ENCODE measurements at regions not wholly inside any gene's neighbourhood (a gene's known extent, or its start where the extent isn't known, plus 50 kb on each side); places are given as distances from the start of the nearest gene placed in this dataset.

DNA sequence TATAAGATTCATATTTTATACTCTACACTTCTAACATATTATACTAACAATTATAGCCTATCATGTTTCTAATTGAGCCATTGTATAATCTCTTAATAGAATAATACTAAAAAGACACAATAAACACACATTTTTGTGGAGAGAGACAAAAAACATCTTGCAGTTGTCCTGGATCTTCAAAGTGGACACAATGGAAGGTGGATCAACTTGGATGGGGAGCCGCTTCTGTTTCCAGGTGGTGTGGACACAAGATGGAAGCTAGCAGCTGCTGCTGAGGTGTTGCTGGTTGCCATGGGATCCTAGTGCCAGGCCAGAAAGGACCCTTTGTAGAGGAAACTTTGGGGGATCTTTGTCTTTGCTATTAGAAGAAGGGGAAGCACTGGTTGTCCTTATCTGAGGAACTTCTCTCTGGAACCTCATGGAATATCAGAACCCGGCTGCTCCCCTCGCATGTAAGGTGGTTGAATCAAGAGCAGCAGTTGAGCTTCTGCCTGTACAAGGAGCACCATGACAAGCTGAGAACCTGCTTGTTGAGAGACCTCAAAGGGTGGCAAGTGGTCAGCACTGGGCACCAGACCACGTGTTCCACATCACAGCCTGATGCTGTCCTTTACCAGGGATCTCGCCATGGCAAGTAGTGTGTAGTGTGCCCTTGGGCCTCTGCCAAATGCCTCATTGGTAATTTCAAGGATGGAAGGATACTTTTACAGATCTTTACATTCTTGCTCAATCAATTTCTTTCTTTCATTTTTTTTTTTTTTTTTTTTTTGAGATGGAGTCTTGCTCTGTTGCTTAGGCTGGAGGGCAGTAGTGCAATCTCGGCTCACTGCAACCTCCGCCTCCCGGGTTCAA lies 232.2 kb downstream of the MYCN start:
- WGBS: 91% methylated on average over 8 of the region's 8 CpGs
- H3K4me1 ChIP-seq: no peaks in the 10 kb centered on the region

DNA sequence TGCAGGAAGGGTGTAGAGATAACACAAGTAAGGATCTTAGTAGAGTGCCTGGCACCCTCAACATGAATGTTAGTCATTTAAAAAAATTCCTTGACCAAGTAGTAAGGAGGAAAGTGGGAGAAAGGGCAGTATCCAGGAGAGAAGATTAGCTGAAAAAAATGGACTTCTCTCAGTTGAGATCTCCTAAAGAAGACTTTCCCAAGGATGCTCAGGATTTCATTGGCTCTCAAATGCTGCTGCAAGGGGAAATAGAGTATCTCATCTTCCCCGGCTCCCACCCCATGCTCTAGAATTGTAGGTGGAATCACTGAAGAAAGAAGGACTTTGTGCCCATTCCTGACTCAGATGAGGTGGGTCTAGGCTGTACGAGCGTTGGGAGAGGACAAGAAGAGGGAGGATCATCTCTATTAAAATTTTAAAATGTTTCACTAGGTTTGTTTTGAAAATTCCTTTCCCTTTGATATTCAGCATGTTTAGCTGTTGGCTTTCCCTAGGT lies 231.1 kb downstream of the MYCN start:
- Histone ChIP-seq H3K9me3 (no peaks in the 10 kb centered on the region), H3K27ac (no peak overlapping the region), H3K4me3 (no peak overlapping the region), H3K27me3 (no peaks in the 10 kb centered on the region), H3K4me1 (no peaks in the 10 kb centered on the region), H3K36me3 (no peaks in the 10 kb centered on the region)
- DNase-seq (ENCODE audit: low spot score in 2 of 2): no peak
- no peak for TF ChIP-seq POLR2AphosphoS5 (IDR thresholded peaks at IDR 0.05)
- WGBS: 87% methylated on average over 3 of the region's 3 CpGs

More for the DNA sequence above, 232.2 kb downstream of the MYCN start:
- TF ChIP-seq EP300 (IDR thresholded peaks at IDR 0.05): no peak
- no peak for TF ChIP-seq POLR2A (IDR thresholded peaks at IDR 0.05)
- Histone ChIP-seq H3K9me3 (no peaks in the 10 kb centered on the region), H3K27ac (no peak overlapping the region), H3K27me3 (no peaks in the 10 kb centered on the region), H3K36me3 (no peaks in the 10 kb centered on the region), H3K4me3 (no peak overlapping the region)
- peak in 1 of 2 donors; percentile 21 for DNase-seq (ENCODE audit: low spot score in 2 of 2)

DNA sequence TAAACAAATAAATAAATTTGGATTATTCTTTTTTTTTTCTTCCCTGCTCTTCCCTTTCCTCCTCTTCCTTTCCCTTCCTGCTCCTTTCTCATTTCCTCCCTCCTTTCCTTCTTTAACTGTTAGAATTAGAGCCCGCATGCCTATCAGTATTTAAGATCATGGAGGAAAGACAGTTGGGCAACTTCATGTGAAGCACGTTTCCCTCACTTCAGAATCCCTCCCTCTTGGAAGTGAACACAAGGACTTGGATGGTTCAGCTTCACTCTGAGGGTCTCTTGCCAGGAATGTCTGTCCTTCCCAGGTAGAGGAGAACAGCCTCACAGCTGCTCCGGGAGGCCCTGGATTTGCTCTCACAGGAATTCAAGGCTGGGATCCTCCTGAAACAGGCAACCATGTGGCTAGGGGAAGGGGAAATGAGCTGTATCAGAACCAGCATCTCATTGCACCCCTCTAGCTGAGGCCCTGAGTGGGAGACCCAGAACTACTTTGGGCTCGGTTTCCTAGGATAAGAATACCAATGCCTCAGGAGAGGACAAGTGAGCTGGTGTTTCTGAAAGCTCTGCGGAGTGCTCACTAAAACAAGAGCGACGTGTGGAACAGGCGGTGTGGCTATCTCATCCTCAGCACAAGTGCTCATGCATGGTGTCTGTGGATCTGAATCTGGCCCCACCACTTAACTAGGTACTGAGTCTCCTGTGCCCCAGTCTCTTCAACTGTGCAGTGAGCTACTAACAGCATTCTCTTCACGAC lies 230.5 kb downstream of the MYCN start:
- no peak for TF ChIP-seq POLR2AphosphoS5 (IDR thresholded peaks at IDR 0.05)
- TF ChIP-seq POLR2A (IDR thresholded peaks at IDR 0.05): no peak
- TF ChIP-seq EP300 (IDR thresholded peaks at IDR 0.05): no peak
- no peak for TF ChIP-seq CTCF (IDR thresholded peaks at IDR 0.05)
- Histone ChIP-seq H3K27ac (no peak overlapping the region), H3K9me3 (no peaks in the 10 kb centered on the region), H3K27me3 (no peaks in the 10 kb centered on the region), H3K4me3 (no peak overlapping the region), H3K4me1 (no peaks in the 10 kb centered on the region), H3K36me3 (no peaks in the 10 kb centered on the region)
- WGBS: 88% methylated on average over 9 of the region's 9 CpGs
- DNase-seq (ENCODE audit: low spot score in 2 of 2): peak in 1 of 2 donors; percentile 43

DNA sequence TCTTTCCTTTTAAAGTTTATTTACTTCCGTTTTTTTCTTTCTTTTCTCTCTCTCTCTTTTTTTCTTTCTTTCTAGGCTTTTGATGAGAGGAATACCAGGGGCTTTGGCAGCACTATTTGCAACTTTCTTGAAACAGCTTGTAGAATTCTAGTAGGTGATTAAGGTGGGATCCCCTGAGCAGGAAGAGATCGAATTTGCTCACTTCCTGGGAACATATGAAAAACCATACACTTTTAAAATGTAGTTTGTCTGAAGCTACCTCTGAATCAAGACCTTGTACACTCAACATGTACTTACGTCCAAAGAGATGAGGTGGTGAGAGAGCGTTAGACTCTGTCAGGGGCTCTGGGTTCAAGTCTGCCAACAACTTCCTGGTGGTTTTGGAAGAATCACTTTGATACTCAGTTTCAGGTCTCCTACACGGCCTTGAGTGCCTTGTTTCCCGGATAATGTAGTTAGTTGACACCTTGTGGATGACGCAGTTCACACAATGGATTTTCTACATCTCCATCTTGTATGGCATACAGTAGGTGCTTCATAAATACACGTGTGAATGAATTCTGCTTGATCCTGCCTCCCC lies 229.1 kb downstream of the MYCN start:
- H3K4me1 ChIP-seq: no peaks in the 10 kb centered on the region

GRCh38 chr2:16168506-16169264 lies 228.3 kb downstream of the MYCN start:
- TF ChIP-seq CTCF (IDR thresholded peaks at IDR 0.05) (no peak), EP300 (IDR thresholded peaks at IDR 0.05) (no peak), POLR2AphosphoS5 (IDR thresholded peaks at IDR 0.05) (no peak), POLR2A (IDR thresholded peaks at IDR 0.05) (no peak)
- H3K36me3 ChIP-seq: no peaks in the 10 kb centered on the region
- 89% methylated on average over 24 of the region's 24 CpGs for WGBS
- no peaks in the 10 kb centered on the region for H3K9me3 ChIP-seq
- H3K4me3 ChIP-seq: no peak overlapping the region
- no peak overlapping the region for H3K27ac ChIP-seq
- no peaks in the 10 kb centered on the region for H3K27me3 ChIP-seq
- DNase-seq (ENCODE audit: low spot score in 2 of 2): no peak
- H3K4me1 ChIP-seq: no peaks in the 10 kb centered on the region

More for the DNA sequence above, 229.1 kb downstream of the MYCN start:
- peak in 1 of 2 donors; percentile 13 for DNase-seq (ENCODE audit: low spot score in 2 of 2)
- no peaks in the 10 kb centered on the region for H3K27me3 ChIP-seq
- no peak overlapping the region for H3K4me3 ChIP-seq
- TF ChIP-seq POLR2A (IDR thresholded peaks at IDR 0.05): no peak
- no peak for TF ChIP-seq POLR2AphosphoS5 (IDR thresholded peaks at IDR 0.05)
- no peak for TF ChIP-seq CTCF (IDR thresholded peaks at IDR 0.05)
- TF ChIP-seq EP300 (IDR thresholded peaks at IDR 0.05): no peak
- H3K27ac ChIP-seq: no peak overlapping the region
- WGBS: 85% methylated on average over 8 of the region's 8 CpGs
- H3K36me3 ChIP-seq: no peaks in the 10 kb centered on the region
- H3K9me3 ChIP-seq: no peaks in the 10 kb centered on the region
